H1 (cell line): ENCODE measurements at regions not wholly inside any gene's neighbourhood (a gene's known extent, or its start where the extent isn't known, plus 50 kb on each side); places are given as distances from the start of the nearest gene placed in this dataset.

Source experiments
- CTCF ChIA-PET: fragments of 300-600 bp; sonication (Branson Sonifier 250); formaldehyde crosslinking; loops from one replicate; lab custom pipeline; 2021; ENCODE audit not compliant: partially characterized antibody; lab: Charles Lee
- POLR2A ChIA-PET: fragments of 300-600 bp; sonication (Branson Sonifier 250); formaldehyde crosslinking; loops from one replicate; lab custom pipeline; 2021; ENCODE audit warnings: inconsistent platforms; ENCODE audit not compliant: partially characterized antibody; lab: Charles Lee
- DNase-seq, 2 experiments: peaks; one replicate each; pipeline versions ENCODE4 v3.0.0 to v3.0.0-alpha.2; 2010 to 2022; ENCODE audit warnings: low spot score in 2 of 2, low read depth in 1 of 2, mixed read lengths in 1 of 2
- FAIRE-seq: peaks from 2 replicates; lab custom pipeline; 2011; peaks lifted over from hg19 to GRCh38; lab: Jason Lieb, UNC
- H2AFZ ChIP-seq: 2 replicates; pipeline ENCODE4 v1.8.1; 2012; ENCODE audit warnings: low read length, inconsistent platforms
- H2AK5ac ChIP-seq: 2 replicates; pipeline ENCODE4 v1.6.1; 2013; ENCODE audit warnings: low read depth, low read length
- H2BK120ac ChIP-seq: replicated peaks from 2 replicates; pipeline ENCODE3; 2013; ENCODE audit warnings: low read depth, low read length, inconsistent platforms
- H2BK12ac ChIP-seq: 2 replicates; pipeline ENCODE4 v1.6.1; 2013; ENCODE audit warnings: low read depth, low read length
- H2BK15ac ChIP-seq: 2 replicates; pipeline ENCODE4 v1.6.1; 2013; ENCODE audit warnings: low read length
- H2BK20ac ChIP-seq: 2 replicates; pipeline ENCODE4 v1.6.1; 2013; ENCODE audit warnings: low read length
- H2BK5ac ChIP-seq: 2 replicates; pipeline ENCODE4 v1.6.1; 2013; ENCODE audit warnings: low read depth, low read length
- H3K14ac ChIP-seq: 2 replicates; pipeline ENCODE4 v1.6.1; 2013; ENCODE audit warnings: inconsistent platforms; ENCODE audit not compliant: insufficient read length
- H3K18ac ChIP-seq: 2 replicates; pipeline ENCODE4 v1.6.1; 2013; ENCODE audit warnings: low read length; ENCODE audit errors: extremely low read depth
- H3K23ac ChIP-seq: 2 replicates; pipeline ENCODE4 v1.6.1; 2013; ENCODE audit warnings: inconsistent platforms; ENCODE audit not compliant: insufficient read length
- H3K23me2 ChIP-seq: 2 replicates; pipeline ENCODE4 v1.6.1; 2013; ENCODE audit warnings: low read depth, low read length
- H3K27ac ChIP-seq: 2 replicates; pipeline ENCODE4 v1.6.1; 2011; ENCODE audit warnings: low read depth, low read length, inconsistent platforms
- H3K27me3 ChIP-seq, 4 experiments: replicated peaks in 1 of 4; 1 replicate in 1 of 4; 2 replicates in 3 of 4; pipeline versions ENCODE4 v1.6.1 to v1.8.1; 2011 to 2013; ENCODE audit warnings: low read length in 3 of 4, mild to moderate bottlenecking in 3 of 4, inconsistent platforms in 2 of 4, mixed read lengths in 2 of 4, moderate library complexity in 1 of 4; ENCODE audit not compliant: control insufficient read depth in 3 of 4, insufficient read depth in 3 of 4; ENCODE audit errors: extremely low read depth in 1 of 4
- H3K36me3 ChIP-seq, 4 experiments: 2 replicates each; pipeline versions ENCODE4 v1.6.1 to v1.8.1; 2011 to 2013; ENCODE audit warnings: mild to moderate bottlenecking in 4 of 4, low read length in 3 of 4, moderate library complexity in 2 of 4, control low read depth in 1 of 4, inconsistent platforms in 1 of 4; ENCODE audit not compliant: insufficient read depth in 4 of 4, control insufficient read depth in 2 of 4
- H3K4ac ChIP-seq: replicated peaks from 2 replicates; pipeline ENCODE3; 2013; ENCODE audit warnings: low read length, low read depth, mixed read lengths, inconsistent platforms; ENCODE audit not compliant: insufficient read length
- H3K4me1 ChIP-seq, 4 experiments: replicated peaks in 1 of 4; 1 replicate in 1 of 4; 2 replicates in 3 of 4; pipeline versions ENCODE4 v1.6.1 to v1.8.1; 2011 to 2013; ENCODE audit warnings: low read length in 3 of 4, inconsistent platforms in 2 of 4, mixed read lengths in 1 of 4; ENCODE audit not compliant: insufficient read depth in 4 of 4, control insufficient read depth in 3 of 4
- H3K4me2 ChIP-seq, 2 experiments: 2 replicates each; pipeline versions ENCODE4 v1.6.1 to v1.8.1; 2011 to 2013; ENCODE audit warnings: low read depth in 2 of 2, low read length in 2 of 2, control low read depth in 1 of 2, inconsistent platforms in 1 of 2, mild to moderate bottlenecking in 1 of 2; ENCODE audit not compliant: insufficient read depth in 1 of 2
- H3K4me3 ChIP-seq, 4 experiments: fragments of 200-600, 300-600 bp in 1 of 4; sonication (generic), shearing (Covaris generic), sonication (Bioruptor Twin) in 1 of 4; 2 replicates each; pipeline versions ENCODE4 v1.5.1 to v1.8.1; 2011 to 2016; ENCODE audit warnings: low read length in 4 of 4, low read depth in 3 of 4, control low read depth in 2 of 4, inconsistent platforms in 2 of 4, mild to moderate bottlenecking in 2 of 4, mixed read lengths in 1 of 4, moderate library complexity in 1 of 4; ENCODE audit not compliant: insufficient read depth in 2 of 4; ENCODE audit errors: extremely low read depth in 1 of 4
- H3K56ac ChIP-seq: replicated peaks from 2 replicates; pipeline ENCODE3; 2013; ENCODE audit warnings: low read depth, mild to moderate bottlenecking, mixed read lengths, low read length, inconsistent platforms; ENCODE audit not compliant: insufficient read length
- H3K79me1 ChIP-seq: 2 replicates; pipeline ENCODE4 v1.6.1; 2013; ENCODE audit warnings: low read depth, low read length, control low read depth
- H3K79me2 ChIP-seq, 2 experiments: 2 replicates each; pipeline versions ENCODE4 v1.6.1 to v1.8.1; 2012 to 2013; ENCODE audit warnings: low read length in 2 of 2, mild to moderate bottlenecking in 2 of 2, inconsistent platforms in 1 of 2; ENCODE audit not compliant: insufficient read depth in 2 of 2, control insufficient read depth in 1 of 2
- H3K9ac ChIP-seq, 4 experiments: replicated peaks in 1 of 4; 1 replicate in 1 of 4; 2 replicates in 3 of 4; pipeline versions ENCODE4 v1.6.1 to v1.8.1; 2011 to 2013; ENCODE audit warnings: low read depth in 3 of 4, low read length in 3 of 4, control low read depth in 2 of 4, mild to moderate bottlenecking in 2 of 4, moderate library complexity in 2 of 4, inconsistent platforms in 1 of 4; ENCODE audit errors: extremely low read depth in 1 of 4
- H3K9me3 ChIP-seq, 2 experiments: 2 replicates each; pipeline versions ENCODE4 v1.6.1 to v1.8.1; 2012 to 2013; ENCODE audit warnings: mild to moderate bottlenecking in 2 of 2, moderate library complexity in 2 of 2, control low read depth in 1 of 2, inconsistent platforms in 1 of 2, low read depth in 1 of 2, low read length in 1 of 2, mixed read lengths in 1 of 2; ENCODE audit not compliant: insufficient read depth in 2 of 2
- H4K20me1 ChIP-seq, 2 experiments: replicated peaks in 1 of 2; 2 replicates each; pipeline versions ENCODE3 to v1.8.1; 2011 to 2013; ENCODE audit warnings: inconsistent platforms in 2 of 2, low read length in 2 of 2, mild to moderate bottlenecking in 1 of 2; ENCODE audit not compliant: insufficient read depth in 2 of 2, control insufficient read depth in 1 of 2
- H4K5ac ChIP-seq: 2 replicates; pipeline ENCODE4 v1.6.1; 2013; ENCODE audit warnings: low read length, low read depth, mixed read lengths, inconsistent platforms; ENCODE audit not compliant: insufficient read length
- H4K8ac ChIP-seq: 2 replicates; pipeline ENCODE4 v1.8.0; 2013; ENCODE audit warnings: mild to moderate bottlenecking, moderate library complexity, low read length, inconsistent platforms; ENCODE audit not compliant: insufficient read depth; ENCODE audit errors: extremely low read depth
- H4K91ac ChIP-seq: replicated peaks from 2 replicates; pipeline ENCODE3; 2013; ENCODE audit warnings: low read length, mixed read lengths, inconsistent platforms; ENCODE audit not compliant: insufficient read length
- HDAC6 ChIP-seq: IDR thresholded peaks from one replicate; pipeline ENCODE4 v1.7.1; 2012; ENCODE audit warnings: low read depth, mild to moderate bottlenecking, inconsistent platforms, low read length, moderate library complexity
- POLR2A ChIP-seq, 2 experiments: IDR thresholded peaks; 1 replicate in 1 of 2; 2 replicates in 1 of 2; pipeline ENCODE4 v1.6.1; 2011; ENCODE audit warnings: low read depth in 2 of 2, low read length in 2 of 2, mild to moderate bottlenecking in 2 of 2; ENCODE audit errors: control extremely low read depth in 1 of 2
- RBBP5 ChIP-seq: IDR thresholded peaks from 2 replicates; pipeline ENCODE4 v1.7.1; 2012; ENCODE audit warnings: low read depth, mild to moderate bottlenecking, inconsistent platforms, low read length, moderate library complexity, borderline replicate concordance
- SAP30 ChIP-seq: fragments of 300-600 bp; sonication (generic); IDR thresholded peaks from 2 replicates; pipeline ENCODE4 v1.7.1; 2012; ENCODE audit warnings: low read length, moderate library complexity, mild to moderate bottlenecking, inconsistent platforms; ENCODE audit not compliant: insufficient read depth, insufficient replicate concordance
- SIX5 ChIP-seq: IDR thresholded peaks from 2 replicates; pipeline ENCODE4 v1.6.1; 2011; ENCODE audit warnings: mild to moderate bottlenecking, low read depth, low read length
- SP1 ChIP-seq: IDR thresholded peaks from 2 replicates; pipeline ENCODE4 v1.6.1; 2011; ENCODE audit warnings: low read depth, low read length
- SP4 ChIP-seq: IDR thresholded peaks from 2 replicates; pipeline ENCODE4 v1.6.1; 2012; ENCODE audit warnings: low read length, inconsistent platforms
- WGBS, 2 experiments: shearing (Covaris generic) in 1 of 2; methylation state at CpG; one replicate each; pipeline versions ENCODE4 v1.1.6 to v1.1.7; 2013 to 2015; ENCODE audit warnings: low lambda C conversion rate in 2 of 2, mixed read lengths in 2 of 2, inconsistent platforms in 1 of 2, low coverage in 1 of 2, missing lambda C conversion rate in 1 of 2; ENCODE audit not compliant: insufficient replicate concordance in 2 of 2, insufficient coverage in 1 of 2, insufficient read length in 1 of 2; ENCODE audit errors: extremely low coverage in 1 of 2, missing lambda C conversion rate in 1 of 2; 5-methylcytosine and 5-hydroxymethylcytosine counted together
- TF ChIP-seq, protein P1 (sequence below): IDR thresholded peaks from 2 replicates; pipeline ENCODE4 v1.6.1; 2012; ENCODE audit warnings: low read length, inconsistent platforms
- TF ChIP-seq, protein P2 (sequence below): IDR thresholded peaks from 2 replicates; pipeline ENCODE4 v1.6.1; 2011; ENCODE audit warnings: low read length, improper control_type of control experiment

DNA sequence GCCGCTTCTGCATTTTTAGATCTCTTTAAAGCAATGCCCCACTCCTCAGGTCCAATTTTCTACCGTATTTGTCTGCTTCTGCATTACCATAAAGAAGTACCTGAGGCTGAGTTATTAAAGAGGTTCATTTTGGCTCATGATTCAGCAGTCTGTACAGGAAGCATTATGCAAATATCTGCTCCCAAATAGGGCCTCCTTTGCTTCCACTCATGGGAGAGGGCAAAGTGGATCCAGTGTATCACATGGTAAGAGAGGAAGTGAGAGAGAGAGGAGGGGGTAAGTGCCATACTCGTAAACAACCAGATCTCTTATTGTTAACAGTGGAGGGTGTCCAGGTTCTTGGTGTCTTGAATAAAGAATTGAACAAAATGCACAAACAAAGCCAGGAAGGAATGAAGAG, 316.1 kb upstream of the SEL1L start:
- Histone ChIP-seq H4K8ac (no peak overlapping the region), H3K4me1 (no peaks in the 10 kb centered on the region), H3K27ac (no peak overlapping the region), H3K14ac (no peak overlapping the region), H2BK5ac (no peak overlapping the region), H2BK15ac (no peak overlapping the region), H3K27me3 (no peaks in the 10 kb centered on the region), H2AFZ (no peak overlapping the region), H3K18ac (no peak overlapping the region), H4K20me1 (no peaks in the 10 kb centered on the region), H3K4me2 (no peak overlapping the region), H4K5ac (no peak overlapping the region), H2BK120ac (no peak overlapping the region), H3K23me2 (no peaks in the 10 kb centered on the region), H3K9me3 (peaks cover 8 to 14% of the 10 kb centered on the region in 2 experiments; a peak in 3 of 4 replicates), H3K79me1 (no peaks in the 10 kb centered on the region), H3K36me3 (no peaks in the 10 kb centered on the region), H4K91ac (no peak overlapping the region), H2AK5ac (no peak overlapping the region), H3K79me2 (no peaks in the 10 kb centered on the region), H3K9ac (no peak overlapping the region), H2BK12ac (no peak overlapping the region), H3K4ac (no peak overlapping the region), H3K23ac (no peak overlapping the region), H3K4me3 (no peak overlapping the region), H2BK20ac (no peak overlapping the region), H3K56ac (no peak overlapping the region)
- CTCF ChIA-PET: no interaction called here
- no peak for FAIRE-seq
- no peak for DNase-seq
- POLR2A ChIA-PET: no interaction called here
- 95% methylated on average over 3 of the region's 3 CpGs; no CpG with 5 or more reads in 1 of the 2 experiments for WGBS, 2 experiments
- TF ChIP-seq HDAC6 (no peak), SP4 (no peak), SAP30 (no peak), SP1 (no peak), SIX5 (no peak), RBBP5 (no peak), POLR2A (IDR thresholded peaks at IDR 0.05; ENCODE audit: control extremely low read depth in 1 of 2, low read depth in 2 of 2, low read length in 2 of 2) (no peak)
- TF ChIP-seq, protein P1, sequence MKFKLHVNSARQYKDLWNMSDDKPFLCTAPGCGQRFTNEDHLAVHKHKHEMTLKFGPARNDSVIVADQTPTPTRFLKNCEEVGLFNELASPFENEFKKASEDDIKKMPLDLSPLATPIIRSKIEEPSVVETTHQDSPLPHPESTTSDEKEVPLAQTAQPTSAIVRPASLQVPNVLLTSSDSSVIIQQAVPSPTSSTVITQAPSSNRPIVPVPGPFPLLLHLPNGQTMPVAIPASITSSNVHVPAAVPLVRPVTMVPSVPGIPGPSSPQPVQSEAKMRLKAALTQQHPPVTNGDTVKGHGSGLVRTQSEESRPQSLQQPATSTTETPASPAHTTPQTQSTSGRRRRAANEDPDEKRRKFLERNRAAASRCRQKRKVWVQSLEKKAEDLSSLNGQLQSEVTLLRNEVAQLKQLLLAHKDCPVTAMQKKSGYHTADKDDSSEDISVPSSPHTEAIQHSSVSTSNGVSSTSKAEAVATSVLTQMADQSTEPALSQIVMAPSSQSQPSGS: no peak
- TF ChIP-seq, protein P2, sequence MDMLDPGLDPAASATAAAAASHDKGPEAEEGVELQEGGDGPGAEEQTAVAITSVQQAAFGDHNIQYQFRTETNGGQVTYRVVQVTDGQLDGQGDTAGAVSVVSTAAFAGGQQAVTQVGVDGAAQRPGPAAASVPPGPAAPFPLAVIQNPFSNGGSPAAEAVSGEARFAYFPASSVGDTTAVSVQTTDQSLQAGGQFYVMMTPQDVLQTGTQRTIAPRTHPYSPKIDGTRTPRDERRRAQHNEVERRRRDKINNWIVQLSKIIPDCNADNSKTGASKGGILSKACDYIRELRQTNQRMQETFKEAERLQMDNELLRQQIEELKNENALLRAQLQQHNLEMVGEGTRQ: no peak
